ENCODE measurements at regions not wholly inside any gene's neighbourhood (a gene's known extent, or its start where the extent isn't known, plus 50 kb on each side); places are given as distances from the start of the nearest gene placed in this dataset.
"Not testable (repeated sequence)": the region's sequence is repeated elsewhere in the genome, so short reads cannot be mapped to it uniquely, and the experiment has no call there.

GRCh38 chr10:120204877-120205276, 252.2 kb upstream of the PLPP4 start:
- DNase-seq (ENCODE audit: low spot score) = no peak

- DNase-seq (ENCODE audit: low spot score) = no peak
Observed at GRCh38 chr10:120205368-120206018, 251.5 kb upstream of the PLPP4 start.

GRCh38 chr10:120208488-120208887, 248.5 kb upstream of the PLPP4 start:
- DNase-seq (ENCODE audit: low spot score) = no peak

- DNase-seq (ENCODE audit: low spot score) = no peak
Observed at GRCh38 chr10:120209124-120209762, 247.8 kb upstream of the PLPP4 start.

GRCh38 chr10:120212275-120212674, 244.8 kb upstream of the PLPP4 start:
- DNase-seq (ENCODE audit: low spot score) = no peak

GRCh38 chr10:120213283-120213682, 243.7 kb upstream of the PLPP4 start:
- not testable (repeated sequence) for DNase-seq (ENCODE audit: low spot score)

- no peak for DNase-seq (ENCODE audit: low spot score)
Observed at GRCh38 chr10:120217736-120218135, 239.3 kb upstream of the PLPP4 start.

- peak; percentile 48 for DNase-seq (ENCODE audit: low spot score)
Observed at GRCh38 chr10:120221873-120222485, 235.0 kb upstream of the PLPP4 start.

- no peak for DNase-seq (ENCODE audit: low spot score)
Observed at GRCh38 chr10:120229641-120230040, 227.4 kb upstream of the PLPP4 start.

- not testable (repeated sequence) for DNase-seq (ENCODE audit: low spot score)
Observed at GRCh38 chr10:120239695-120240094, 217.3 kb upstream of the PLPP4 start.

- no peak for DNase-seq (ENCODE audit: low spot score)
Observed at GRCh38 chr10:120251821-120252442, 205.1 kb upstream of the PLPP4 start.

- no peak for DNase-seq (ENCODE audit: low spot score)
Observed at GRCh38 chr10:120253131-120253530, 203.9 kb upstream of the PLPP4 start.

GRCh38 chr10:120260456-120260855, 196.6 kb upstream of the PLPP4 start:
- DNase-seq (ENCODE audit: low spot score) = no peak

GRCh38 chr10:120262857-120263547, 194.0 kb upstream of the PLPP4 start:
- no peak for DNase-seq (ENCODE audit: low spot score)

GRCh38 chr10:120266022-120266421, 191.0 kb upstream of the PLPP4 start:
- DNase-seq (ENCODE audit: low spot score) = no peak

GRCh38 chr10:120270906-120271305, 186.1 kb upstream of the PLPP4 start:
- no peak for DNase-seq (ENCODE audit: low spot score)

- no peak for DNase-seq (ENCODE audit: low spot score)
Observed at GRCh38 chr10:120271696-120272095, 185.3 kb upstream of the PLPP4 start.

GRCh38 chr10:120272350-120272749, 184.7 kb upstream of the PLPP4 start:
- DNase-seq (ENCODE audit: low spot score) = no peak

GRCh38 chr10:120278069-120278468, 179.0 kb upstream of the PLPP4 start:
- DNase-seq (ENCODE audit: low spot score) = no peak

- no peak for DNase-seq (ENCODE audit: low spot score)
Observed at GRCh38 chr10:120279196-120279595, 177.8 kb upstream of the PLPP4 start.

- DNase-seq (ENCODE audit: low spot score) = no peak
Observed at GRCh38 chr10:120282421-120282820, 174.6 kb upstream of the PLPP4 start.

GRCh38 chr10:120282846-120283492, 174.1 kb upstream of the PLPP4 start:
- no peak for DNase-seq (ENCODE audit: low spot score)

Measured in AG08395 (cell line).